ENCODE measurements at regions not wholly inside any gene's neighbourhood (a gene's known extent, or its start where the extent isn't known, plus 50 kb on each side); places are given as distances from the start of the nearest gene placed in this dataset.

- peak; percentile 40 for DNase-seq
- H3K9me2 ChIP-seq (replicated peaks; ENCODE audit: low read length): no peaks in the 10 kb centered on the region
- H3K9ac ChIP-seq (ENCODE audit: low read length): no peak overlapping the region
- ChIA-PET CTCF (interaction anchor here (0.5 kb wide), 1 partner anchor 350 kb away, joined by 3 read pairs; no protein-coding TSS in a partner anchor), POLR2A (ENCODE audit: unreplicated experiment) (no interaction called here)
- no TSS peak for BruUV-seq (replicated peaks)
- H3K36me3 ChIP-seq (ENCODE audit: low read depth, low read length): no peaks in the 10 kb centered on the region
- no peaks in the 10 kb centered on the region for H3K27me3 ChIP-seq (ENCODE audit: low read length)
- no peaks in the 10 kb centered on the region for H3K9me3 ChIP-seq (ENCODE audit: low read length)
- H3K79me2 ChIP-seq (ENCODE audit: low read length): no peaks in the 10 kb centered on the region
- H3F3A ChIP-seq (ENCODE audit: low read length, unreplicated experiment): peaks cover 6% of the 10 kb centered on the region
- peak overlapping the region; percentile 3; the same call in 1 of the 2 replicates for H2AFZ ChIP-seq (ENCODE audit: low read length)
- TF ChIP-seq EZH2phosphoT487 (IDR thresholded peaks at IDR 0.05; ENCODE audit: borderline replicate concordance, low read length) (no peak), EZH2 (IDR thresholded peaks at IDR 0.05; ENCODE audit: low read length, unreplicated experiment) (no peak), CTCF (conservative IDR thresholded peaks at IDR 0.05; ENCODE audit: low read depth, low read length) (no peak)
- H3K4me3 ChIP-seq (ENCODE audit: low read length): no peak overlapping the region
- H3K4me2 ChIP-seq (ENCODE audit: low read length): peak overlapping the region; percentile 76
- ATAC-seq: no peak
- no peaks in the 10 kb centered on the region for H4K20me1 ChIP-seq (ENCODE audit: low read length)
- intact Hi-C loops (cut with micrococcal nuclease): loop anchor here (10.0 kb wide), 2 partner anchors 389 to 729 kb away; no protein-coding TSS in a partner anchor
- peak overlapping the region; percentile 96 for H3K27ac ChIP-seq (ENCODE audit: low read length)
- peaks cover 22% of the 10 kb centered on the region for H3K4me1 ChIP-seq (ENCODE audit: insufficient read depth, low read length)
Measured at GRCh38 chr3:82473864-82474541, 712.6 kb upstream of the GBE1 start.

- no peaks in the 10 kb centered on the region for H3K27me3 ChIP-seq (ENCODE audit: low read length)
- ATAC-seq: no peak
- no peaks in the 10 kb centered on the region for H3K36me3 ChIP-seq (ENCODE audit: low read depth, low read length)
- H3K4me3 ChIP-seq (ENCODE audit: low read length): no peak overlapping the region
- DNase-seq: peak; percentile 60
- no TSS peak for BruUV-seq (replicated peaks)
- POLR2A ChIA-PET (ENCODE audit: unreplicated experiment): no interaction called here
- no peak overlapping the region for H3K9ac ChIP-seq (ENCODE audit: low read length)
- H3K9me2 ChIP-seq (replicated peaks; ENCODE audit: low read length): no peaks in the 10 kb centered on the region
- no peak overlapping the region for H2AFZ ChIP-seq (ENCODE audit: low read length)
- H3F3A ChIP-seq (ENCODE audit: low read length, unreplicated experiment): no peaks in the 10 kb centered on the region
- H4K20me1 ChIP-seq (ENCODE audit: low read length): no peaks in the 10 kb centered on the region
- no peak for TF ChIP-seq CTCF (conservative IDR thresholded peaks at IDR 0.05; ENCODE audit: low read depth, low read length)
- TF ChIP-seq EZH2phosphoT487 (IDR thresholded peaks at IDR 0.05; ENCODE audit: borderline replicate concordance, low read length): no peak
- TF ChIP-seq EZH2 (IDR thresholded peaks at IDR 0.05; ENCODE audit: low read length, unreplicated experiment): no peak
- H3K27ac ChIP-seq (ENCODE audit: low read length): no peak overlapping the region
- CTCF ChIA-PET: no interaction called here
- H3K4me2 ChIP-seq (ENCODE audit: low read length): no peak overlapping the region
- intact Hi-C loops (cut with micrococcal nuclease): no loop called here
- H3K9me3 ChIP-seq (ENCODE audit: low read length): no peaks in the 10 kb centered on the region
- H3K4me1 ChIP-seq (ENCODE audit: insufficient read depth, low read length): no peaks in the 10 kb centered on the region
- no peaks in the 10 kb centered on the region for H3K79me2 ChIP-seq (ENCODE audit: low read length)
Measured at GRCh38 chr3:82467051-82467450, 705.6 kb upstream of the GBE1 start.

- Histone ChIP-seq H3K9ac (ENCODE audit: low read length) (no peak overlapping the region), H3K79me2 (ENCODE audit: low read length) (no peaks in the 10 kb centered on the region), H3K4me1 (ENCODE audit: insufficient read depth, low read length) (no peaks in the 10 kb centered on the region), H3K9me2 (replicated peaks; ENCODE audit: low read length) (no peaks in the 10 kb centered on the region), H3K27ac (ENCODE audit: low read length) (no peak overlapping the region), H3K4me3 (ENCODE audit: low read length) (no peak overlapping the region), H3F3A (ENCODE audit: low read length, unreplicated experiment) (no peaks in the 10 kb centered on the region), H3K27me3 (ENCODE audit: low read length) (no peaks in the 10 kb centered on the region), H3K4me2 (ENCODE audit: low read length) (no peak overlapping the region), H3K36me3 (ENCODE audit: low read depth, low read length) (no peaks in the 10 kb centered on the region), H3K9me3 (ENCODE audit: low read length) (no peaks in the 10 kb centered on the region), H4K20me1 (ENCODE audit: low read length) (no peaks in the 10 kb centered on the region), H2AFZ (ENCODE audit: low read length) (no peak overlapping the region)
- POLR2A ChIA-PET (ENCODE audit: unreplicated experiment): no interaction called here
- no peak for DNase-seq
- no peak for ATAC-seq
- TF ChIP-seq EZH2phosphoT487 (IDR thresholded peaks at IDR 0.05; ENCODE audit: borderline replicate concordance, low read length) (no peak), EZH2 (IDR thresholded peaks at IDR 0.05; ENCODE audit: low read length, unreplicated experiment) (no peak), CTCF (conservative IDR thresholded peaks at IDR 0.05; ENCODE audit: low read depth, low read length) (no peak)
- intact Hi-C loops (cut with micrococcal nuclease): no loop called here
- CTCF ChIA-PET: interaction anchor here (0.9 kb wide), 1 partner anchor 38 kb away, joined by 6 read pairs; no protein-coding TSS in a partner anchor
- no TSS peak for BruUV-seq (replicated peaks)
Measured at GRCh38 chr3:82462977-82463376, 701.5 kb upstream of the GBE1 start.

All from PC-3 (cell line).